GM23248 (cell line): ENCODE measurements at regions not wholly inside any gene's neighbourhood (a gene's known extent, or its start where the extent isn't known, plus 50 kb on each side); places are given as distances from the start of the nearest gene placed in this dataset.

ENCODE experiments used
- EZH2 ChIP-seq: fragments of 200-600 bp; sonication (generic); IDR thresholded peaks from 2 replicates; pipeline ENCODE4 v1.6.1; 2018; ENCODE audit warnings: antibody characterized with exemption, mild to moderate bottlenecking; ENCODE audit not compliant: insufficient read depth, poor library complexity, severe bottlenecking
- EZH2phosphoT487 ChIP-seq: fragments of 200-600 bp; sonication (generic); IDR thresholded peaks from 2 replicates; pipeline ENCODE4 v1.6.1; 2018; ENCODE audit warnings: antibody characterized with exemption, moderate library complexity, mild to moderate bottlenecking, low read depth; ENCODE audit not compliant: insufficient read depth

DNA sequence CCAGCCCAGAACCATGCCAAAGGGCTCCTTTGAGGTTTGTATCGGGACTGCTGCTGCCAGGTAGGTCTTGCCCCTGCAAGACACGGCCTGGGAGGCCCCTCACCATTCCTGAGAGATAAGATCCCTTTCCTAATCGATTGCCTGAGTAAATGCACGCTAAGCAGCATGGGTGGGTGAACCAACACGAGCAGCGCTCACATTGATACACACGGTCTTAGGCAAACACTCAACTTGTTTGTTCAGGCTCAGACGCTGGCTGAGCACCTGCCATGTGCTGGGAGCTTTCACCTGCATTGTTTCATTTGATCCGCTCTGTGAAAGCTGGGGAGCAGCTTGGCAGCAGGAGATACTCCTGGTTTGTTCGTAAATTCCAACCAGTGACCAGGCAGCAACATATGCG lies 76.9 kb upstream of the NEURL1B start:
- TF ChIP-seq EZH2 (no peak), EZH2phosphoT487 (no peak)
